ENCODE measurements at regions not wholly inside any gene's neighbourhood (a gene's known extent, or its start where the extent isn't known, plus 50 kb on each side); places are given as distances from the start of the nearest gene placed in this dataset.

- DNase-seq (ENCODE audit: low read depth in 2 of 2): no peak
Observed at GRCh38 chr6:68391953-68392352, 243.1 kb upstream of the ADGRB3 start.

- DNase-seq (ENCODE audit: low read depth in 2 of 2): peak; percentile 14 to 18
Observed at GRCh38 chr6:68372991-68373390, 262.1 kb upstream of the ADGRB3 start.

- DNase-seq (ENCODE audit: low read depth in 2 of 2): no peak
Observed at GRCh38 chr6:68368845-68369244, 266.2 kb upstream of the ADGRB3 start.

- DNase-seq (ENCODE audit: low read depth in 2 of 2): no peak
Observed at GRCh38 chr6:68364271-68364805, 270.7 kb upstream of the ADGRB3 start.

- DNase-seq (ENCODE audit: low read depth in 2 of 2): peak; percentile 43 to 49
Observed at GRCh38 chr6:68343901-68344300, 291.2 kb upstream of the ADGRB3 start.

GRCh38 chr6:68342286-68342685 lies 292.8 kb upstream of the ADGRB3 start:
- DNase-seq (ENCODE audit: low read depth in 2 of 2): no peak

- no peak for DNase-seq (ENCODE audit: low read depth in 2 of 2)
Observed at GRCh38 chr6:68339488-68340131, 295.5 kb upstream of the ADGRB3 start.

- DNase-seq (ENCODE audit: low read depth in 2 of 2): no peak
Observed at GRCh38 chr6:68333442-68333841, 301.6 kb upstream of the ADGRB3 start.

GRCh38 chr6:68328156-68328555 lies 306.9 kb upstream of the ADGRB3 start:
- peak; percentile 18 to 32 for DNase-seq (ENCODE audit: low read depth in 2 of 2)

GRCh38 chr6:68326762-68327161 lies 308.3 kb upstream of the ADGRB3 start:
- no peak for DNase-seq (ENCODE audit: low read depth in 2 of 2)

- no peak for DNase-seq (ENCODE audit: low read depth in 2 of 2)
Observed at GRCh38 chr6:68317366-68317765, 317.7 kb upstream of the ADGRB3 start.

- DNase-seq (ENCODE audit: low read depth in 2 of 2): peak in 1 of 2 experiments; percentile 2
Observed at GRCh38 chr6:68313911-68314310, 321.2 kb upstream of the ADGRB3 start.

GRCh38 chr6:68307301-68307700 lies 327.8 kb upstream of the ADGRB3 start:
- no peak for DNase-seq (ENCODE audit: low read depth in 2 of 2)

GRCh38 chr6:68296126-68296525 lies 339.0 kb upstream of the ADGRB3 start:
- no peak for DNase-seq (ENCODE audit: low read depth in 2 of 2)

GRCh38 chr6:68282646-68283045 lies 352.4 kb upstream of the ADGRB3 start:
- no peak for DNase-seq (ENCODE audit: low read depth in 2 of 2)

GRCh38 chr6:68279793-68280557 lies 355.1 kb upstream of the ADGRB3 start:
- no peak for DNase-seq (ENCODE audit: low read depth in 2 of 2)

- DNase-seq (ENCODE audit: low read depth in 2 of 2): no peak
Observed at GRCh38 chr6:68273297-68273696, 361.8 kb upstream of the ADGRB3 start.

GRCh38 chr6:68256391-68256790 lies 378.7 kb upstream of the ADGRB3 start:
- no peak for DNase-seq (ENCODE audit: low read depth in 2 of 2)

GRCh38 chr6:68252632-68253031 lies 382.4 kb upstream of the ADGRB3 start:
- no peak for DNase-seq (ENCODE audit: low read depth in 2 of 2)

GRCh38 chr6:68247782-68248181 lies 387.3 kb upstream of the ADGRB3 start:
- DNase-seq (ENCODE audit: low read depth in 2 of 2): no peak

- DNase-seq (ENCODE audit: low read depth in 2 of 2): no peak
Observed at GRCh38 chr6:68240726-68241125, 394.4 kb upstream of the ADGRB3 start.

GRCh38 chr6:68239034-68239433 lies 396.0 kb upstream of the ADGRB3 start:
- no peak for DNase-seq (ENCODE audit: low read depth in 2 of 2)

- DNase-seq (ENCODE audit: low read depth in 2 of 2): no peak
Observed at GRCh38 chr6:68238097-68238601, 396.9 kb upstream of the ADGRB3 start.
